D721Med (cell line): ENCODE measurements at regions not wholly inside any gene's neighbourhood (a gene's known extent, or its start where the extent isn't known, plus 50 kb on each side); places are given as distances from the start of the nearest gene placed in this dataset.

Experiments used
- DNase-seq: peaks from one replicate; pipeline ENCODE4 v3.0.0; 2011; ENCODE audit warnings: low spot score; ENCODE audit not compliant: insufficient read length
- FAIRE-seq: peaks from 2 replicates; lab custom pipeline; 2011; peaks lifted over from hg19 to GRCh38; lab: Jason Lieb, UNC
- TF ChIP-seq, protein P1 (sequence below): IDR thresholded peaks from 2 replicates; pipeline ENCODE4 v1.5.1; 2012; ENCODE audit warnings: mild to moderate bottlenecking, control low read depth; ENCODE audit not compliant: insufficient read depth; ENCODE audit errors: missing control alignments

DNA sequence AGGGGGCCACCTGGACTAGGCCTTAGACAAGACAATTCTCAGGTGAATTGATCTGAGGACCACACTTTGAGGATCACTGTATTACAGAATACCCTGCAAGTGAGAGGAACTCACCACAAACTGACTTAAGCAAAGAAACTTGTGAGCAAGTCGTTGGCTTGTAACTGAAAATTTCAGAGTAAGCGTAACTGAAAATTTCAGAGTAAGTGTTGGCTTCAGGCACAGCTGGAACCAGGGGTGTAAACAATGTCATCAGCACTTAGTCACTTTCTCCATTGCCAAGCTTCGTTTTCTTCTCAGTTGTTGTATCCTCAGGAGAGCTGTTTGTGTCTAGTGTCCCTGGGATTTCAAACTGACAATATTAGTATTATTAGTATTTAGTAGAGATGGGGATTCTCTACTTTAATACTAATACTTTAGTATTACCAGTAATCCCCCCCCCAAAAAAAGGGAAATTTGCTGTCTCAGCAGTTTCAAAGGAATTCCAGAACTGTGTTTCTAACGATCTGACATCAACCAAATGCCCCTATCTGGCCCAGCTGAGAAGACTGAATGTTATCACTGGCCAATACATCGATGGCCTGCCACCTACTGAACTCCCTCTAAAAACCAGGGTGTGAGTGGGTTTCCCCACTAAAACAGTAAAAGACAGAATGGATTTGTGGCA is 474.4 kb downstream of the NTRK3 start:
- FAIRE-seq (no peak), DNase-seq (no peak)
- TF ChIP-seq, protein P1, sequence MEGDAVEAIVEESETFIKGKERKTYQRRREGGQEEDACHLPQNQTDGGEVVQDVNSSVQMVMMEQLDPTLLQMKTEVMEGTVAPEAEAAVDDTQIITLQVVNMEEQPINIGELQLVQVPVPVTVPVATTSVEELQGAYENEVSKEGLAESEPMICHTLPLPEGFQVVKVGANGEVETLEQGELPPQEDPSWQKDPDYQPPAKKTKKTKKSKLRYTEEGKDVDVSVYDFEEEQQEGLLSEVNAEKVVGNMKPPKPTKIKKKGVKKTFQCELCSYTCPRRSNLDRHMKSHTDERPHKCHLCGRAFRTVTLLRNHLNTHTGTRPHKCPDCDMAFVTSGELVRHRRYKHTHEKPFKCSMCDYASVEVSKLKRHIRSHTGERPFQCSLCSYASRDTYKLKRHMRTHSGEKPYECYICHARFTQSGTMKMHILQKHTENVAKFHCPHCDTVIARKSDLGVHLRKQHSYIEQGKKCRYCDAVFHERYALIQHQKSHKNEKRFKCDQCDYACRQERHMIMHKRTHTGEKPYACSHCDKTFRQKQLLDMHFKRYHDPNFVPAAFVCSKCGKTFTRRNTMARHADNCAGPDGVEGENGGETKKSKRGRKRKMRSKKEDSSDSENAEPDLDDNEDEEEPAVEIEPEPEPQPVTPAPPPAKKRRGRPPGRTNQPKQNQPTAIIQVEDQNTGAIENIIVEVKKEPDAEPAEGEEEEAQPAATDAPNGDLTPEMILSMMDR: no peak

DNA sequence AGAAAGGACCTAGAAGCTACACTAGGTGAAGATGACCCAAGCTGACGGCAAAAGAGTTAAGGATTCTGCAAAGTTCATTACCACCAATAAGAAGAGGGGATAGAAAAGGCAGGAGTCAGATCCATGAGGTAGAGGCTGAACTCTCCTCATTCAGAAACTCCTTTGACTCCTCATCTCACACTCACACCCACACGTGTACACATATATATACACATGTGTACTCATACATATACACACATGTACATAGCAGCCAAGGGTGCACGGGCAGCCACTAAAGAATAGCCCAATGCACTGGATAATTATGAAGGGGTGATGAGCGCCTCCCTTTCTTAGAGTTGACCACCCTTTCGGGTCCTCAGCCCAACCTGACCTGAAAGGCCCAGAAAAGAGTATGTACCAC is 476.8 kb downstream of the NTRK3 start:
- TF ChIP-seq, protein P1: no peak
- no peak for DNase-seq
- FAIRE-seq: no peak

DNA sequence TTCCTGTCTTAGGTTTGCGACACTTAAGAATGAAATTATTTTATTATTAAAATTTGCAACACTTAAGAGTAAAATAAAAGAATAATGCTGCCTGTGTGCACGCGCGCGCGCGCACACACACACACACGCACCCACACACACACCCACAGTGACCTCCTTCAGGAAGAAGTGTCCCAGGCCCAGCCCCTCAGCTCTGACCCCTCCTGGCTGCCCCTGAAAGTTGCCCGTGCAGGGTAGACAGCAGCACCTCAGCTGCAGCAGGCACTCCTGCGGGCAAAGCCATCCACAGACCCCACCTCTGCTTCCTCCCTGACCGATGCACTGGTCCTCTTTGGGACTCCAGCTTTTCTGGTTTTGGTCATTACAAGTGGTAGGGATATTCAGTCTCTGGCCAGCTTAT is 478.2 kb downstream of the NTRK3 start:
- TF ChIP-seq, protein P1: no peak
- DNase-seq (no peak), FAIRE-seq (no peak)

DNA sequence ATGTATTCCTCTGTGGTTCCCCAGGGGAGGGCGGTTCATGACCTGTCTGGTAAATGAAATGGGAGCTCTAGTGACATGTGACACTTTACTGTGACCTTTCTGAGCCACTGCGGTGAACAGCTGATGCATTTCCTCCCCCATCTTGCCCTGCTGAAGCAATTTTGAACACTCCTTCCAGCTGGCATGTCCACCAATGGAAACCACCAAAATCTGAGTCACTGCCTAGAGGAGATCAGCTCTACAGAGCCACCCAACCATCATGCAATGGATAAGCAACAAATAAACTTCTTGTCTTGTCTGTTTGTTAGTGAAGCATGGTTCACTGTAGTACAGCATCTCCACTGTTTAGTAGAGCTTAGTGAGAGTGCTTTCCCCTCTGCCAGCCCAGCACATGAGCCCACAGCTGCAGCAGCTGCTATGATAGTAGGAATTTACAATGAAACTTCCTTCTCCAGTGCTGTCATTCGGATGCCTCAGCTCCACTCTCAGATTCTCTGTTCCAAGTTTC is 479.4 kb downstream of the NTRK3 start:
- TF ChIP-seq, protein P1: no peak
- no peak for FAIRE-seq

DNA sequence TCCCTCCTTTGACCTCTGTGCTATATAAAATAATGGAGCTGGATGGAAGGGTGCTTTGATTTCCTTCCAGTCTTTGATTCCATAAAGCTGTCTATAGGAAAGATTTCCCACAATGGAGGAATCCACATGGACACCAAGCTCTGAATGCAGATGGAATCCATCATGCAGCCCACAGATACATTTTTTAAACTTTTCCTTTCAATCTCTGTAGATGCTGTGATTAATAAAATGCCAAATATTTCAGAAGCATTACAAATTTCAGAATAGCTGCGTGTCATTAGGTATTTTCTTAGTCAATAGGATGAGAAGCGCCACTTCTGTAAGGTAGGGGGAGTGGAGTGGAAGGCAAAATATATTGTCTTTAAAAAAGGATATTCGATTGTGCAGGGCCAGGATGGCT is 489.0 kb downstream of the NTRK3 start:
- DNase-seq: no peak
- FAIRE-seq: no peak
- TF ChIP-seq, protein P1: no peak

More for the DNA sequence above, 479.4 kb downstream of the NTRK3 start:
- DNase-seq: no peak

DNA sequence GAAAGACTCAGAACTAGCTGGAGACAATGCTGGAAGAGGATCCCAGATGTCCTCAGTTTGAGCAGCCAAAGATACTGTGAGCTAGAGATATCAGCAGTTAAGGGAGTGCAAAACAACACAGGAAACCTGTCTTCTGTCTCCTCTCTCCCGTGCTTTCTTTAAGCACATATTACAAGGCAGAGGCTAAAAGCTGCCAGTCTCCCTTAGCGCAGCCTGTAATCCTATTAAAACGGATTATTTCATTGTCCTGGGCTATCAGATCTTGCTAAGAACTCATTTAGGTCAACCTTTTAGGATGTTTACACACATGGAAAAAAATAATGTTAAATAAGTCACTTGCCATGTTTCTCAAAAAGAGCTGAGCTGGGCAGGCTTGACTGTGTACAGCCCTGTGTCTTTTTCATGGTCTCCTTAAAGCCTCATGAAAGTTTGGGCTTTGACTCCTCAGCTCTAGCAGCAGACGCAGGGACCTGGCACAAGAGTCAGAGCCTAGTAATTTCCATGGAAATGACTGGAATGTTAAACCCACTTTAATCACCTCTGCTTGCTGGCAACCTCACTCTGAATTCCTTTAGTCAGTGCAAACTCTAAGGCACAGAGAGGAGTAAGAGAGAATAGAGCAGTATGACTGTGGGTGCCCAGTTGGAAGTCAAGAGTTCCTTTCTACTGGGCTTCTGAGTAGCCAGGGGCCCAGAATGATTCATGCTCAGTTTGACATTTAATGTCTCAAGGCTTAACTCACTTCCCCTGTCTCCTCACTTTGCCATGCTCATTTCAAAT is 491.9 kb downstream of the NTRK3 start:
- DNase-seq (no peak), FAIRE-seq (no peak)
- TF ChIP-seq, protein P1: no peak
